ENCODE measurements at regions not wholly inside any gene's neighbourhood (a gene's known extent, or its start where the extent isn't known, plus 50 kb on each side); places are given as distances from the start of the nearest gene placed in this dataset.

DNA sequence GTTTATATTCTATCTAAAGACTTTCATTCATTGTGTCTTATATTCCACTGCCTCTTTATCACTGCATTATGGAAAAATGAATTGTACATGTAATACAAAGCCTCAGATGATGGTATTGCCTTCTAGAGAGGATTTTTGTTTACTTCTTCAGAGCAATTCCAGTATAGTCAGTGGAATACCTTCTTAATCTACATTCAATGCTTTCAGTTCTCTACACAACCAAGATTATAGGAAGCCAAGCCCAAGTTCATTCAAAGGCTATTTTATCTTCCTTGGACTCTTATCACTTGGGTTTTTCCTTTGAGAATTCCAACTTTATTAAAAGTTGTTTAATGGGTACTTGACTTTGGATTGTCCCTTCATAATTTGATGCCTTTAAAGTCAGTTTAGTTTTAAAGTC, 1971.0 kb upstream of the FLRT2 start:
- TF ChIP-seq, protein P1, sequence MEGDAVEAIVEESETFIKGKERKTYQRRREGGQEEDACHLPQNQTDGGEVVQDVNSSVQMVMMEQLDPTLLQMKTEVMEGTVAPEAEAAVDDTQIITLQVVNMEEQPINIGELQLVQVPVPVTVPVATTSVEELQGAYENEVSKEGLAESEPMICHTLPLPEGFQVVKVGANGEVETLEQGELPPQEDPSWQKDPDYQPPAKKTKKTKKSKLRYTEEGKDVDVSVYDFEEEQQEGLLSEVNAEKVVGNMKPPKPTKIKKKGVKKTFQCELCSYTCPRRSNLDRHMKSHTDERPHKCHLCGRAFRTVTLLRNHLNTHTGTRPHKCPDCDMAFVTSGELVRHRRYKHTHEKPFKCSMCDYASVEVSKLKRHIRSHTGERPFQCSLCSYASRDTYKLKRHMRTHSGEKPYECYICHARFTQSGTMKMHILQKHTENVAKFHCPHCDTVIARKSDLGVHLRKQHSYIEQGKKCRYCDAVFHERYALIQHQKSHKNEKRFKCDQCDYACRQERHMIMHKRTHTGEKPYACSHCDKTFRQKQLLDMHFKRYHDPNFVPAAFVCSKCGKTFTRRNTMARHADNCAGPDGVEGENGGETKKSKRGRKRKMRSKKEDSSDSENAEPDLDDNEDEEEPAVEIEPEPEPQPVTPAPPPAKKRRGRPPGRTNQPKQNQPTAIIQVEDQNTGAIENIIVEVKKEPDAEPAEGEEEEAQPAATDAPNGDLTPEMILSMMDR (IDR thresholded peaks at IDR 0.05) = no peak
- no peak for TF ChIP-seq POLR2A (IDR thresholded peaks at IDR 0.05)
